T-cell (primary cell): ENCODE measurements at regions not wholly inside any gene's neighbourhood (a gene's known extent, or its start where the extent isn't known, plus 50 kb on each side); places are given as distances from the start of the nearest gene placed in this dataset.
"Not testable (repeated sequence)": the region's sequence is repeated elsewhere in the genome, so short reads cannot be mapped to it uniquely, and the experiment has no call there.

Source experiments
- ATAC-seq, 4 experiments: fragments of 200-7000 bp in 3 of 4; fragments of 150-1000 bp in 1 of 4; cut with Tn5 transposase; replicated peaks in 1 of 4; 1 replicate in 3 of 4; 2 replicates in 1 of 4; pipeline ENCODE4 v1.10.0; 2021; ENCODE audit warnings: moderate library complexity in 3 of 4, mild to moderate bottlenecking in 2 of 4, moderate number of reproducible peaks in 1 of 4
- CTCF ChIA-PET, 2 donors: fragments of 300-600 bp; sonication (Branson Sonifier 250); formaldehyde crosslinking; loops; one replicate each; lab custom pipeline; 2022; ENCODE audit warnings: antibody characterized with exemption in 2 of 2; lab: Charles Lee
- POLR2A ChIA-PET, 2 donors: fragments of 300-600 bp; sonication (Branson Sonifier 250); formaldehyde crosslinking; loops; one replicate each; lab custom pipeline; 2022; ENCODE audit warnings: antibody characterized with exemption in 2 of 2; lab: Charles Lee
- DNase-seq, 35 experiments: peaks; one replicate each; pipeline versions ENCODE4 v3.0.0 to v3.0.0-alpha.2; 2013 to 2023
- H3K27ac ChIP-seq: one replicate; pipeline ENCODE4 v1.5.1; 2013; ENCODE audit warnings: low read length
- H3K27me3 ChIP-seq, 2 experiments: replicated peaks in 1 of 2; 1 replicate in 1 of 2; 2 replicates in 1 of 2; pipeline versions ENCODE4 v1.6.1 to v1.7.0; 2013; ENCODE audit warnings: low read length in 1 of 2, mixed read lengths in 1 of 2; ENCODE audit not compliant: control insufficient read depth in 2 of 2, insufficient read depth in 2 of 2; ENCODE audit errors: extremely low read depth in 1 of 2
- H3K36me3 ChIP-seq, 2 donors: 1 replicate in 1 of 2; 2 replicates in 1 of 2; pipeline versions ENCODE4 v1.6.1 to v1.7.0; 2013; ENCODE audit warnings: low read length in 1 of 2; ENCODE audit not compliant: control insufficient read depth in 2 of 2, insufficient read depth in 1 of 2; ENCODE audit errors: extremely low read depth in 1 of 2
- H3K4me1 ChIP-seq, 2 experiments: 1 replicate in 1 of 2; 2 replicates in 1 of 2; pipeline versions ENCODE4 v1.6.1 to v1.7.0; 2013; ENCODE audit warnings: low read length in 2 of 2, mixed read lengths in 1 of 2; ENCODE audit not compliant: insufficient read depth in 2 of 2, control insufficient read depth in 1 of 2; ENCODE audit errors: extremely low read depth in 1 of 2
- H3K4me3 ChIP-seq, 2 donors: 1 replicate in 1 of 2; 2 replicates in 1 of 2; pipeline versions ENCODE4 v1.5.1 to v1.7.0; 2013; ENCODE audit warnings: mild to moderate bottlenecking in 2 of 2, low read length in 1 of 2, moderate library complexity in 1 of 2; ENCODE audit not compliant: control insufficient read depth in 1 of 2; ENCODE audit errors: extremely low read depth in 1 of 2
- H3K9me3 ChIP-seq: 2 replicates; pipeline ENCODE4 v1.7.0; 2013
- H3K27ac Mint-ChIP-seq, 2 donors: one replicate each; pipeline ENCODE4 v1.8.0; 2020 to 2021; ENCODE audit warnings: mild to moderate bottlenecking in 2 of 2, mixed read lengths in 2 of 2
- H3K27me3 Mint-ChIP-seq, 2 donors: one replicate each; pipeline ENCODE4 v1.8.0; 2021 to 2022; ENCODE audit warnings: mixed read lengths in 2 of 2
- H3K36me3 Mint-ChIP-seq: one replicate; pipeline ENCODE4 v1.8.0; 2021; ENCODE audit warnings: mixed read lengths
- H3K4me1 Mint-ChIP-seq, 3 donors: one replicate each; pipeline ENCODE4 v1.8.0; 2020 to 2022; ENCODE audit warnings: mixed read lengths in 3 of 3, mild to moderate bottlenecking in 1 of 3
- H3K4me3 Mint-ChIP-seq, 3 donors: one replicate each; pipeline ENCODE4 v1.8.0; 2020 to 2022; ENCODE audit warnings: mild to moderate bottlenecking in 3 of 3, mixed read lengths in 3 of 3, moderate library complexity in 3 of 3
- H3K9me3 Mint-ChIP-seq, 3 donors: one replicate each; pipeline ENCODE4 v1.8.0; 2020 to 2022; ENCODE audit warnings: mixed read lengths in 3 of 3
- WGBS: methylation state at CpG from one replicate; pipeline ENCODE4 v1.1.5; 2013; ENCODE audit warnings: missing lambda C conversion rate; ENCODE audit not compliant: insufficient coverage; 5-methylcytosine and 5-hydroxymethylcytosine counted together

DNA sequence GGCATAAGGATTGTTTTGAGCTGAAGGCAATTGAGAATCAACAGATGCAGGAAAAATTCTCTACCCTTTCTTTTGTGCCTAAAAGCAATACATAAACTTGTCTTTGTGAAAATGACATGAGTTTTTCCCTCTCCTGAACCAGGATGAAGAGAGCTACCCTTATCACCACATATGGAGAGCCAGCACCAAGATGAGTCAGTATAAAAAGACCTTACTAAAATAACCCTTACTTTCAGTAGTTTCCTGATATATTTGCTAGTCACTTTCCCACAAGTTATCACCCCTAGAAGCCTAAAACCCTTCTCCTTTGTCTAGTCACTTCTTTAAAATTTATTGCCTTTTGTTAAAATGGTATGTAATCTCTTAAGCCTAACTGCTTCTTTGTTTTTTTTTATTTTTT is 61.9 kb upstream of the ANKRD10 start:
- Histone ChIP-seq H3K9me3 (no peaks in the 10 kb centered on the region), H3K4me1 (no peaks in the 10 kb centered on the region), H3K27me3 (peaks cover 0 to 5% of the 10 kb centered on the region in 2 experiments), H3K4me3 (no peak overlapping the region), H3K36me3 (no peaks in the 10 kb centered on the region), H3K27ac (no peak overlapping the region)
- CTCF ChIA-PET = interaction anchor here (0.6 kb wide), 2 partner anchors 29 to 292 kb away, joined by 3 read pairs; no protein-coding TSS in a partner anchor
- Mint-ChIP-seq H3K36me3 (no peaks in the 10 kb centered on the region), H3K4me1 (no peaks in the 10 kb centered on the region), H3K27ac (no peak overlapping the region), H3K27me3 (peaks cover 17 to 44% of the 10 kb centered on the region in 2 donors), H3K9me3 (peaks cover 0 to 3% (median 0%) of the 10 kb centered on the region in 3 donors), H3K4me3 (no peak overlapping the region)
- no peak for DNase-seq
- ATAC-seq = no peak
- POLR2A ChIA-PET = no interaction called here

DNA sequence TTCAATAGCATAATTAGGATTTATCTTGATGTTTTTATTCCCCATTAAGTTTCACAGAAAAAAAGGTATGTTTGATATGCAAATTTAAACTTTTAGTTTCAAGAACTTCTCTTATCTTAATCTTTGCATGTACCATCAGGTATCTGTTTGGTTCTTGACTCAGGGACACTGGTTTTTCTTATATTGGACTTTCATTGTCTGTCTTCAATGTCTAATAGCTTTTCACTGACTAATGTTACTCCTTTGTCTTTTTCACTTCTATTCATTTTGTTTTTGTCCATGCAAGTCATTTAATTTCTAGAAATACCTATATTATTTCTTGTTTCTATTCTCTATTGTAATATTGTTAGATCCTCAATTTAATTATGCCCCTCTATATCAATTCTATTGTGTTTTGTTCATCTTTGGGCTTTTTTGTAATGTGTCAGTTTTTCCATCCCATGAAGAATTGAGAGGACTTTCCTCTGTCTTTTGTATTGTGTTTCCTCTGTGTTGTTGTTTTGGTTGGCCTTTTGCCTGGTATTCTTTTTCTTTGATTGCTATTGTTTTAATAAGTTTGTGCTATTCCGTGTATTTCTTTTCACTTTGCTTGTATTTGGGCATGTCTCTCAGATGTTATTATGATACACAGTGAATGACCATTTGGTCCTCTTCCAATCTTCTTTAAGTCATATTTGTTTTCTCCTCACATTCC is 58.3 kb upstream of the ANKRD10 start:
- CTCF ChIA-PET = no interaction called here
- Histone ChIP-seq H3K4me3 (no peak overlapping the region), H3K27ac (no peak overlapping the region), H3K4me1 (no peaks in the 10 kb centered on the region), H3K9me3 (no peaks in the 10 kb centered on the region), H3K27me3 (peaks cover 0 to 2% of the 10 kb centered on the region in 2 experiments), H3K36me3 (no peaks in the 10 kb centered on the region)
- Mint-ChIP-seq H3K36me3 (no peaks in the 10 kb centered on the region), H3K27me3 (peaks cover 8 to 35% of the 10 kb centered on the region in 2 donors), H3K4me1 (no peaks in the 10 kb centered on the region), H3K27ac (no peak overlapping the region), H3K4me3 (no peak overlapping the region), H3K9me3 (peaks cover 0 to 3% (median 0%) of the 10 kb centered on the region in 3 donors)
- no CpG with 5 or more reads among the region's 1 CpG for WGBS
- DNase-seq (no peak), ATAC-seq (no peak)
- POLR2A ChIA-PET = no interaction called here

DNA sequence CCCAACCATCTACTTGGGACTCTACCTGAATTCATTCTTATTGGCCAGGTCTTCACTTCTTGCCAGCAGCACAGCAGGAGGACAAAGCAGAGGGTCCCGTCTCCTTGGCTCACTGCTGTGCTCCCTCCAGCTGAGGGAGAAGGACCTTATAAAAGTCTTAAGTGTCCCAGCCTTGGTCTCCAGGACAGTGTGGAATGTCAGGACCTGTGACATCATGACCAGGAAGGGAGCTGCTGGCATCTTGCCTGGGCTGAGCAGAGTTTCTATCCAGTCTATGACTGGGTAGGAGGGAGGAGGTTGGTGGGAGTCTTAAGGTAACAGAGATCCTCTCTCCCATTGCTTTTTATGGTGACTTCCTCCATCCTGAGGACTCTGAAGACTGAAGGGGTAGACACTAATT is 56.6 kb upstream of the ANKRD10 start:
- H3K9me3 ChIP-seq = no peaks in the 10 kb centered on the region
- H3K4me3 Mint-ChIP-seq = no peak overlapping the region
- H3K4me3 ChIP-seq = no peak overlapping the region
- DNase-seq (no peak), ATAC-seq (no peak)
- H3K9me3 Mint-ChIP-seq = peaks cover 4 to 9% (median 7%) of the 10 kb centered on the region in 3 donors
- 91% methylated on average over 1 of the region's 1 CpG for WGBS
- H3K4me1 Mint-ChIP-seq = no peaks in the 10 kb centered on the region
- no peak overlapping the region for H3K27ac ChIP-seq
- peaks cover 8 to 42% of the 10 kb centered on the region in 2 donors for H3K27me3 Mint-ChIP-seq
- H3K36me3 Mint-ChIP-seq = peaks cover 4% of the 10 kb centered on the region
- peaks cover 0 to 2% of the 10 kb centered on the region in 2 experiments for H3K27me3 ChIP-seq
- no peaks in the 10 kb centered on the region for H3K36me3 ChIP-seq
- ChIA-PET POLR2A (no interaction called here), CTCF (no interaction called here)
- H3K27ac Mint-ChIP-seq = no peak overlapping the region
- no peaks in the 10 kb centered on the region for H3K4me1 ChIP-seq

- ATAC-seq, H3K4me1 ChIP-seq, H3K27me3 ChIP-seq, H3K4me3 ChIP-seq, H3K9me3 ChIP-seq, DNase-seq, CTCF ChIA-PET, H3K4me3 Mint-ChIP-seq, H3K36me3 Mint-ChIP-seq, H3K27ac Mint-ChIP-seq, H3K27ac ChIP-seq, POLR2A ChIA-PET, H3K4me1 Mint-ChIP-seq, H3K36me3 ChIP-seq: not testable (repeated sequence)
- H3K9me3 Mint-ChIP-seq = peaks cover 18 to 23% (median 22%) of the 10 kb centered on the region in 3 donors
- WGBS = no CpG with 5 or more reads among the region's 4 CpGs
- H3K27me3 Mint-ChIP-seq = peaks cover 8 to 29% of the 10 kb centered on the region in 2 donors
These were observed 52.4 kb upstream of the ANKRD10 start for GRCh38 chr13:110967156-110967855.

DNA sequence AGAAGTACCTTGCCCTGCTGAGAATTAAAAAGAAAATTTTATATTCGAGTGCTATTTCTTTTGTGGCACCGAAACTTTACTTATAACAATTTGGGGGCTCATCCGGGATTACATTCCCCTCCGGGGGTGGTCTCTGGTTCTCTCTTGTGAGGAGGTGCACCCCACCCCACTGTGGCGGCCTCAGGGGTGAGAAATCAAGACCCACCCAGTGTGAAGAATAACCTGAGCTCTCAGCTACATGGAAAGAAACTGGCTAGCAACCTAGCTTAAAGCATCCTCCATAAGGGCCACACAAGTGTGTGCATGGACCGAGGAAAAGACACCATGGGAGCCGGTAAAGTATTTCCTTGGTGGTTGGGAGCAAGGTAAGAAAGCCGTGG is 50.9 kb upstream of the ANKRD10 start:
- Mint-ChIP-seq H3K27me3 (peaks cover 4 to 26% of the 10 kb centered on the region in 2 donors), H3K27ac (no peak overlapping the region), H3K36me3 (peaks cover 4% of the 10 kb centered on the region), H3K4me1 (peaks cover 0 to 10% (median 7%) of the 10 kb centered on the region in 3 donors), H3K9me3 (peaks cover 22 to 32% (median 23%) of the 10 kb centered on the region in 3 donors), H3K4me3 (no peak overlapping the region)
- ChIA-PET POLR2A (no interaction called here), CTCF (no interaction called here)
- ATAC-seq = no peak
- no peak overlapping the region for H3K27ac ChIP-seq
- H3K27me3 ChIP-seq = no peaks in the 10 kb centered on the region
- no CpG with 5 or more reads among the region's 8 CpGs for WGBS
- no peaks in the 10 kb centered on the region for H3K9me3 ChIP-seq
- H3K4me1 ChIP-seq = no peaks in the 10 kb centered on the region
- DNase-seq = no peak
- no peak overlapping the region for H3K4me3 ChIP-seq
- no peaks in the 10 kb centered on the region for H3K36me3 ChIP-seq

DNA sequence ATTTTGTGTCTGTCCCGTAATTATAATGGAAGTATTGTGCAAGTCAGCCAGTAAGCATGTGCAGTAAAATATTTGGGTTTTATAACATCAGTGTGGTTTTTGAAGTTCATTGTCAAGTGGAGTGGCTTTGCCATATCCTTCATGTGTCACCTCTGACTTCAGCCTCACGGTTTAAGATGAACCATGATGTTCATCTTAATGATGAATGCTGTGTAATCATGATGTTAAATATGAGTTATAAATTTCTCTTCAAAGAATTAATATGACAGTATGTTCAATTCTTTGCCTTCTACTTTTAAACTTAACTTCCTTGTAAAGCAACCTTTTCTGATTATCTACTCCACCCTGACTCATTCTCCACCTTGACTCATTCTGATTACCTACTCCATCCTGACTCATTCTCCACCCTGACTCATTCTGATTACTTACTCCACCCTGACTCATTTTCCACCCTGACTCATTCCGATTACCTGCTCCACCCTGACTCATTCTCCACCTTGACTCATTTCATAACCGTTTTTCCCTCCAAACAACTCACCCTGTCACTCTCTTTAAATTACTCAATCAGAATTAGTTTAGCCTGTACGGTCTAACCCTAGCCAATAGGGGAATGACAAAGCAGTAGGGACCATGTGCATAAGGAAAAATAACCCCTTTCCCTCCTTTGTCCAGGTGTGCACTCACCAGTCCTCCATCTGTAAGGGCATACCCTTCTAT is 50.3 kb upstream of the ANKRD10 start:
- no peaks in the 10 kb centered on the region for H3K27me3 ChIP-seq
- 29% methylated on average over 2 of the region's 5 CpGs for WGBS
- no peak overlapping the region for H3K4me3 Mint-ChIP-seq
- peak overlapping the region; percentile 23 to 68 for H3K27ac Mint-ChIP-seq
- ATAC-seq (peak in 3 of 4 experiments; percentile 63 to 92 (median 77)), DNase-seq (no peak)
- POLR2A ChIA-PET = no interaction called here
- H3K4me1 ChIP-seq = no peaks in the 10 kb centered on the region
- no peak overlapping the region for H3K4me3 ChIP-seq
- no peaks in the 10 kb centered on the region for H3K9me3 ChIP-seq
- CTCF ChIA-PET = no interaction called here
- peaks cover 4 to 26% of the 10 kb centered on the region in 2 donors for H3K27me3 Mint-ChIP-seq
- H3K4me1 Mint-ChIP-seq = peaks cover 0 to 10% (median 7%) of the 10 kb centered on the region in 3 donors
- no peaks in the 10 kb centered on the region for H3K36me3 ChIP-seq
- peaks cover 22 to 32% (median 23%) of the 10 kb centered on the region in 3 donors for H3K9me3 Mint-ChIP-seq
- no peak overlapping the region for H3K27ac ChIP-seq
- peaks cover 4% of the 10 kb centered on the region for H3K36me3 Mint-ChIP-seq
